ENCODE measurements at regions not wholly inside any gene's neighbourhood (a gene's known extent, or its start where the extent isn't known, plus 50 kb on each side); places are given as distances from the start of the nearest gene placed in this dataset.
"Not testable (repeated sequence)": the region's sequence is repeated elsewhere in the genome, so short reads cannot be mapped to it uniquely, and the experiment has no call there.

GRCh38 chr19:34049944-34050343, 122.4 kb upstream of the LSM14A start:
- no peak for FAIRE-seq

GRCh38 chr19:34050430-34050829, 121.9 kb upstream of the LSM14A start:
- FAIRE-seq: not testable (repeated sequence)

DNA sequence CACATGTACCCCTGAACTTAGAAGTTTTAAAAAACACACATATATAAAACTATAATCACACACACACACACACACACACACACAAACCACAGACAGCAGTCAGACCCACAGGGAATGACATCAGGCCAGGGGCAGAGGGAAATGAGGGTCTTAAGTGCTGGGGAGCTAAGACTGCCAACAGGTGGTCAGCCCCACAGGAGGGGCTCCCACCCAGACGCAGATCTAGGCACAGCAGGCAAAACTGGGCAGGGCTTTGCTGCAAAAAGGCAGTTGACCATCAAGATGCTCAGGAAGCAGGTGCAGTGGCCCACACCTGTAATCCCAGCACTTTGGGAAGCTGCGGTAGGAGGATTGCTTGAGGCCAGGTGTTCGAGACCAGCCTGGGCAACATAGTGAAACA, 121.0 kb upstream of the LSM14A start:
- FAIRE-seq: no peak

DNA sequence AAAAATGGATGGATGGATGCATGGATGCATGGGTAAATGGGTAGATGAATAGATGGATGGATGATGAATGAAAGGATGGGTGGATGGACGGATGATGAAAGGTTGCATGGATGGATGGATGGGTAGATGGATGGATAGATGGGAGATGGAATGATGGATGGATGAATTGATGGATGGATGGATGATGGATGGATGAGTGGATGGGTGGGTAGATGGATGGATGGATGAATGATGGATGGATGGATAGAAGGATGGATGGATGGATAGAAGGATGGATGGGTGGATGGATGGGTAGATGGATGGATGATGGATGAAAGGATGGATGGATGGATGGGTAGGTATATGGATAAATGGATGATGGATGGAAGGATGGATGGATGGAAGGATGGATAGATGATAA, 115.1 kb upstream of the LSM14A start:
- no peak for FAIRE-seq

- no peak for FAIRE-seq
Measured at GRCh38 chr19:34066007-34066643, 106.2 kb upstream of the LSM14A start.

DNA sequence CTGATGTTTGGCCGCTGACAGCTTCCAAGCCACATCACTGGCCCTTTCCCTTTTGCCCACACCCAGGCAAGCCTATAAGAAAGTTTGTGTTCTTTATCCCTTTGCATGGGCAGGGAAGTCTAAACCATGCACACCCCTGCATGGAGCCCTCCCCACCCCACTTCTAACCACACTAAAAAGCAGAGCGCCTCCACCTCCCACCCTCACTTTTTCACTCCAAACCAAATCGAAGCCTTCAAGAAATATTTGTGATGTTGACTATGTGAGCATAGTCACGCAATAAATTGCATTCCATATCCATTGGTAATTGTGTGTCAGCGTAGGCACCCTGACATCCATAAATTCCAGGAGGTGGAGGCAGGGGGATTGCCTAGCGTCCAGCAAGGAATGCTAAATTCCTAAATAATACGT, 104.4 kb upstream of the LSM14A start:
- FAIRE-seq: no peak

- no peak for FAIRE-seq
Measured at GRCh38 chr19:34075661-34076091, 96.6 kb upstream of the LSM14A start.

GRCh38 chr19:34082289-34083077, 89.8 kb upstream of the LSM14A start:
- no peak for FAIRE-seq

DNA sequence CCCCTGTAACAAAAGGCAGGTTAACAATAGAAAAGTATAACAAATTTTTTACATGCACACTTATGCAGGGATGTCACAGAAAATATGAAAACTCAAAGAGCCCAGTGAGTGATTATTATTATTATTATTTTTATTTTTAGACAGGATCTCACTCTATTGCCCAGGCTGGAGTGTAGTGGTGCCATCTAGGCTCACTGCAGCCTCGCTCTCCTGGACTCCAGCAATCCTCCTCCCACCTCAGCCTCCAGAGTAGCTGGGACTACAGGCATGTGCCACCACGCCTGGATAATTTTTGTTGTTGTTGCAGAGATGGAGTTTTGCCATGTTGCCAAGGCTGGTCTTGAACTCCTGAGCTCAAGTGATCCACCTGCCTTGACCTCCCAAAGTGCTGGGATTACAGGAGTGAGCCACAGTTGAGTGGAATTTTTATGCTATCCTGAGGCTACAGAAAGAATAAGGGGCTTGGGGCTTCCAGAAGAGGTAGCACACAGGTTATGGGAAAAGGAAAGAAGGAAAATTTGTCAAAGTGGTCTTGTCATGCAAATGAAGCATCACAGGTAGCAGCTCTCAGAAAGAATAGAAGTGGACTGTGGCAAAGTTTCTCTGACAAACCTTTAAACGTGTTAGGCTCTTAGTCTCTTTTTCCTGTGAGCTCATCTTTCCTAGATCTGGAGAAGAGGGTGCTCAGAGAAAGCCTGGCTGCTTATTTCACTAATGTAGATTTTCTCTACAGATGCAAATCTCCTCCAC, 87.7 kb upstream of the LSM14A start:
- no peak for FAIRE-seq

DNA sequence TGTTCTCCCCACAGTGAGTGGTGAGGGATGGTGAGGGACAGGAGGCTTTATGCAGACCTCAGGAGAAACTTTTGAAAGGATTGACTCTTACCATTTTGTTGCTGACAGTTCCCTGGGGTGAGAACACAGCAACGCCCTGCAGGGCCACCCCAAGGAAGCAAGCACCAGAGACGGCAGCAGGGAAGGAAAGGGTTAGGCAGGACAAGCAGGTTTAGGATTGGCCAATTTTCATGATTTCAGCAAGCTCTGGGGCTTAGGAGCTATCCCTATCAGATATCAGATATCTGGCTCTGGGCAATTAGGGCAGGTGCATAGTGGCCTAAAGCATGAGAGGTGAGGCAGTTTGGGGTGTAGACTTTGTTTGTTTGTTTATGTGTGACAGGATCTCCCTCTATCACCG, 87.0 kb upstream of the LSM14A start:
- no peak for FAIRE-seq

DNA sequence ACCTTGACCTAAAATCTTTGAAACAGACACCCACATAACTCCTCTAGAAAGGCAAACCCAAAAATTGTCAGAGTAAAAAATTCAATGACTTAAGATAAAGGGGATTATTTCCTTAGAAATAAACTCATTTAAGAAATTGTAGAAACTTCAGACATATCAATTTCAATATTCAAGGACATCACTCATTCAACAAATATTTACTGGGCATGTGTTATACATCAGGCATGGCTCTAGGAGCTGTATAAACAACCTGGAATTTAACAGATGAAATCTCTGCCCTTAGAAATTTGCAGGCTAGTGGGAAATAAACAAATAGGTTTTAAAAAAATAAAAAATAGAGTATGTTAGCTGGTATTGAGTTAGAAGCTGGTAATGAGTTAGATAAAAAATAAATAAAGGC, 84.0 kb upstream of the LSM14A start:
- FAIRE-seq: no peak

- FAIRE-seq: no peak
Measured at GRCh38 chr19:34089566-34089965, 82.7 kb upstream of the LSM14A start.

GRCh38 chr19:34094960-34095359, 77.3 kb upstream of the LSM14A start:
- FAIRE-seq: no peak

DNA sequence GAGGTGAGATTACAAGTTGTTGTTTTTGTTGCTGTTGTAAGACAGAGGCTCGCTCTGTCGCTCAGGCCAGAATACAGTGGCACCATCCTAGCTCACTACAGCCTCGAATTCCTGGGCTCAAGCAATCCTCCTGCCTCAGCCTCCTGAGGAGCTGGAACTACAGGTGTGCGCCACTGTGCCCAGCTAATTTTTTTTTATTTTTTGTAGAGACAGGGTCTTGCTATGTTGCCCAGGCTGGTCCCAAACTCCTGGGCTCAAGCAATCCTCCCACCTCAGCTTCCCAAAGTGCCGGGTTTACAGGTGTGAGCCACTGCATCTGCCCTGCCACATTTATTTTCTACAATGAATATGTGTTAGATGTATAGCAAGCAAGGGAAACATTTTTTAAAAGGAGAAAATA, 76.9 kb upstream of the LSM14A start:
- FAIRE-seq: not testable (repeated sequence)

- FAIRE-seq: peak; percentile 95
Measured at GRCh38 chr19:34096020-34096915, 76.0 kb upstream of the LSM14A start.

- no peak for FAIRE-seq
Measured at GRCh38 chr19:34104096-34104495, 68.2 kb upstream of the LSM14A start.

- FAIRE-seq: no peak
Measured at GRCh38 chr19:34104557-34104956, 67.7 kb upstream of the LSM14A start.

GRCh38 chr19:34109596-34109995, 62.7 kb upstream of the LSM14A start:
- no peak for FAIRE-seq

DNA sequence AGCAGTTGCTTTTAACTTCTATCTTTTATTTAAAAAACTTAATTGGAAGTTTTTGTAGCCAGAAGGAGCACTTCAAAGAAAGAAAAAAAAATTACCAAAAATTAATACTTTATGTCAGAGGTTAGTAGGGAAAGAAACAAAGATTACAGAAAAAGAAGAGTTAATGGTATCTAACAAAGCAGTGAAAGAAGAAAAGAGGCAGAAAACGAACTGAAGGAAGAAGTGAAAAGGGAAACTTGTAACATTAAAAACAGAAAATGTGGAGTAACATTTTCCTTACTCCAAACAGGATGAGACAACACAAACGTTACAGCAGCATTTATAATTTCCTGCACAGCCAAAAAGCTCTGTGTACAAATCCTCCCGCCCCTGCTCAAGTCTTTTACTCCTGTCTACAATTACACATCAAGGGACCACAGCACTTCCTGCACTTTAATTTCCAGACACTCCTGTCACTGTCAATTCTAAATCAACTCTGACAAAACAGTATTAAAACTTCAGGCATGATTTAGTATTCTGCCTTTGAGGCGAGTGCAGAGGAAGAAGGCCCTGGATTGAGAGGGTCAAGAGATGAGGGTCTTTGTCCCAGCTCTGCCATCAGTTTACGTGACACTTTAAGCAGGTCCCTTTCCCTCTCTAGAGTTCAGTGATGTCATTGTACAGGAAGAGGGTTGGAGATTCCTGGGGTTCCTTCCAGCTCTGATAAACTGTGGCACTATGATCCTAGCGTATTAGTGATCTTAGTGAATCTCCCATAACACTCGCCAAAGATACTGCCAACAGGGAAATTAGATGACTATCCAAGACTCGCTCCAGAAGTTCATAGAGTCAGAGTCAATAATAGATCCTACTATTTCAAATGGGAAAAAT, 53.2 kb upstream of the LSM14A start:
- FAIRE-seq: no peak

DNA sequence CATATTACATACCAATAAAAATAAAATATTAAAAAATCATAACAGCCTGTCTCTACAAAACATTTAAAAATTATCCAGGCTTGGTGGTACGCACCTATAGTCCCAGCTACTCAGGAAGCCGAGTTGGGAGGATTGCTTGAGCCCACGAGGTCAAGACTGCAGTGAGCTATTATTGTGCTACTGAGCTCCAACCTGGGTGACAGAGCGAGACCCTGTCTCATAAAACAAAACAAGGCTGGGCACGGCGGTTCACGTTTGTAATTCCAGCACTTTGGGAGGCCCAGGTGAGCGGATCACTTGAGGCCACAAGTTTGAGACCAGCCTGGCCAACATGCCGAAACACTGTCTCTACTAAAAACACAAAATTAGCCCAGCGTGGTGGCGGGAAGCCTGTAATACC, 52.2 kb upstream of the LSM14A start:
- no peak for FAIRE-seq

DNA sequence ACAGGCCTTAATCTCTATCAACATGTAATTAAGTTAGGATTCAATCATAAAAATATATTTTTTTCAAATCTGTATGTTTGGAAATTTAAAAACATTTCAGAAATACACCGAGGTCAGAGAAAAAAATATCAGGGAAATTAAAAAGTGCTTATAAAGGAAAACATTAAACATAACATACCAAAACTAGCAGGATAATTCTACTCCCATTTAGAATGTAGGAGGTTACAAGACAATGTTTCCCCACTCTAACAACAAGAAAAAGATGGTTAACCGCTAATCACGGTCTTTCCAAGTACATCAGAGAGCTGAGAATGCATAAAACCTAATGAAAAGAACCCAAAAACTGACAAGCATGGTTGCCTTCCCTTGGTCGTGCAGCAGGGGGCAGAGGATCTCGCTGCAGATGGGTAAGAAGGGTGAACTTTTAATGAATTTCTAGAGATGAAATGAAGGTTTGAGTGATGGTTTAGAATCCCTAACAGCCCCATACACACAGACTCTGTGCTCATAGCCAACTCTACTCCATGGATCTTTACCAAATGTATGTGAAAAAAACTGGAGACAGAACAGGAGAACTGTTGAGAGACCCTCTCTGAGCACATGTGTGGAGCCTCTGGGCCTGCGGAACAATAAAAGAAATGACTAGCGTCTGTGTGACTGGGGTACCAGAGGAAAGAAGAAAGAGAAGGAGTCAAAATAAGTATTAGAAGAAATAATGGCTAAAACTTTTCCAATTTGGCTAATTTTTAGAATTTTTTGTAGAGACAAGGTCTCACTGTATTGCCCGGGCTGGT, 51.3 kb upstream of the LSM14A start:
- FAIRE-seq: peak; percentile 53

Measured in G401.6 (cell line).